SH-SY5Y (cell line): ENCODE measurements at regions not wholly inside any gene's neighbourhood (a gene's known extent, or its start where the extent isn't known, plus 50 kb on each side); places are given as distances from the start of the nearest gene placed in this dataset.

Source experiments
- GATA2 ChIP-seq: IDR thresholded peaks from 2 replicates; pipeline ENCODE4 v1.6.1; 2011; ENCODE audit warnings: mild to moderate bottlenecking, low read depth, low read length
- GATA3 ChIP-seq: IDR thresholded peaks from 2 replicates; pipeline ENCODE4 v1.6.1; 2011; ENCODE audit warnings: low read depth, mild to moderate bottlenecking, low read length, moderate library complexity

- TF ChIP-seq GATA3 (no peak), GATA2 (no peak)
Observed at GRCh38 chr10:36683421-36683820, 442.0 kb upstream of the ANKRD30A start.

GRCh38 chr10:36681751-36682632 is 443.4 kb upstream of the ANKRD30A start:
- TF ChIP-seq GATA2 (no peak), GATA3 (no peak)

GRCh38 chr10:36679554-36679953 is 445.8 kb upstream of the ANKRD30A start:
- no peak for TF ChIP-seq GATA3
- TF ChIP-seq GATA2: no peak

GRCh38 chr10:36677431-36677768 is 448.0 kb upstream of the ANKRD30A start:
- TF ChIP-seq GATA3: no peak
- no peak for TF ChIP-seq GATA2

GRCh38 chr10:36676756-36677430 is 448.5 kb upstream of the ANKRD30A start:
- TF ChIP-seq GATA3: no peak
- no peak for TF ChIP-seq GATA2

GRCh38 chr10:36676321-36676720 is 449.1 kb upstream of the ANKRD30A start:
- TF ChIP-seq GATA2 (no peak), GATA3 (no peak)

- TF ChIP-seq GATA3: no peak
- no peak for TF ChIP-seq GATA2
Observed at GRCh38 chr10:36675458-36675880, 449.9 kb upstream of the ANKRD30A start.

- no peak for TF ChIP-seq GATA3
Observed at GRCh38 chr10:36671607-36672006, 453.8 kb upstream of the ANKRD30A start.

GRCh38 chr10:36670621-36671402 is 454.6 kb upstream of the ANKRD30A start:
- no peak for TF ChIP-seq GATA2
- TF ChIP-seq GATA3: no peak

GRCh38 chr10:36669615-36670352 is 455.6 kb upstream of the ANKRD30A start:
- TF ChIP-seq GATA2: no peak
- TF ChIP-seq GATA3: no peak

- no peak for TF ChIP-seq GATA2
- no peak for TF ChIP-seq GATA3
Observed at GRCh38 chr10:36666451-36666850, 458.9 kb upstream of the ANKRD30A start.

GRCh38 chr10:36662571-36662970 is 462.8 kb upstream of the ANKRD30A start:
- no peak for TF ChIP-seq GATA3
- TF ChIP-seq GATA2: no peak

- TF ChIP-seq GATA2 (no peak), GATA3 (no peak)
Observed at GRCh38 chr10:36650274-36650673, 475.1 kb upstream of the ANKRD30A start.

- TF ChIP-seq GATA2: no peak
- no peak for TF ChIP-seq GATA3
Observed at GRCh38 chr10:36647540-36647939, 477.9 kb upstream of the ANKRD30A start.
